GM23338 (cell line): ENCODE measurements at regions not wholly inside any gene's neighbourhood (a gene's known extent, or its start where the extent isn't known, plus 50 kb on each side); places are given as distances from the start of the nearest gene placed in this dataset.

Experiments
- ATAC-seq: fragments of 200-7000 bp; cut with Tn5 transposase; 3 replicates; pipeline ENCODE4 v1.9.1; 2020
- DNase-seq: peaks from one replicate; pipeline ENCODE4 v3.0.0-alpha.2; 2015; ENCODE audit warnings: low spot score
- H2AFZ ChIP-seq: fragments of 200-600 bp; sonication (generic); 2 replicates; pipeline ENCODE4 v1.8.0; 2016; ENCODE audit warnings: antibody characterized with exemption, mild to moderate bottlenecking, moderate library complexity
- H3F3A ChIP-seq: fragments of 200-600 bp; sonication (generic); replicated peaks from 2 replicates; pipeline ENCODE4 v1.8.0; 2017; ENCODE audit warnings: antibody characterized with exemption, mixed run types, low read depth
- H3K27ac ChIP-seq: fragments of 200-600 bp; sonication (generic); 2 replicates; pipeline ENCODE4 v1.6.1; 2016; ENCODE audit warnings: low read depth
- H3K27me3 ChIP-seq: fragments of 200-600 bp; sonication (generic); 2 replicates; pipeline ENCODE4 v1.8.0; 2016; ENCODE audit warnings: mild to moderate bottlenecking, mixed run types, moderate library complexity; ENCODE audit not compliant: insufficient read depth
- H3K36me3 ChIP-seq: fragments of 200-600 bp; sonication (generic); 2 replicates; pipeline ENCODE4 v1.8.0; 2016; ENCODE audit warnings: mild to moderate bottlenecking; ENCODE audit not compliant: insufficient read depth
- H3K4me1 ChIP-seq: fragments of 200-600 bp; sonication (generic); 2 replicates; pipeline ENCODE4 v1.8.0; 2016; ENCODE audit warnings: mild to moderate bottlenecking, moderate library complexity; ENCODE audit not compliant: insufficient read depth
- H3K4me2 ChIP-seq: fragments of 200-600 bp; sonication (generic); 2 replicates; pipeline ENCODE4 v1.7.1; 2017; ENCODE audit warnings: mixed run types
- H3K4me3 ChIP-seq: fragments of 200-600 bp; sonication (generic); 2 replicates; pipeline ENCODE4 v1.6.1; 2016; ENCODE audit warnings: mixed run types
- H3K79me2 ChIP-seq: fragments of 200-600 bp; sonication (generic); replicated peaks from 2 replicates; pipeline ENCODE4 v1.8.0; 2017; ENCODE audit warnings: mild to moderate bottlenecking; ENCODE audit not compliant: insufficient read depth
- H3K9me2 ChIP-seq: fragments of 200-600 bp; sonication (generic); 2 replicates; pipeline ENCODE4 v1.8.0; 2017; ENCODE audit not compliant: insufficient read depth
- H4K20me1 ChIP-seq: fragments of 200-600 bp; sonication (generic); replicated peaks from 2 replicates; pipeline ENCODE4 v1.8.0; 2017; ENCODE audit warnings: mild to moderate bottlenecking; ENCODE audit not compliant: insufficient read depth
- H3K27ac Mint-ChIP-seq: 2 replicates; pipeline ENCODE4 v1.8.0; 2020; ENCODE audit warnings: inconsistent platforms, mild to moderate bottlenecking, moderate library complexity, mixed read lengths
- H3K27me3 Mint-ChIP-seq: 3 replicates; pipeline ENCODE4 v1.8.0; 2022; ENCODE audit warnings: low read depth, mild to moderate bottlenecking, moderate library complexity, mixed read lengths, inconsistent platforms; ENCODE audit not compliant: insufficient read depth, poor library complexity
- H3K36me3 Mint-ChIP-seq: 3 replicates; pipeline ENCODE4 v1.8.0; 2021; ENCODE audit warnings: low read depth, mild to moderate bottlenecking, inconsistent platforms, moderate library complexity, mixed read lengths
- H3K4me1 Mint-ChIP-seq: 3 replicates; pipeline ENCODE4 v1.8.0; 2020; ENCODE audit warnings: mild to moderate bottlenecking, inconsistent platforms, mixed read lengths
- H3K4me3 Mint-ChIP-seq: 3 replicates; pipeline ENCODE4 v1.8.0; 2021; ENCODE audit warnings: moderate library complexity, mild to moderate bottlenecking, inconsistent platforms, mixed read lengths
- H3K9me3 Mint-ChIP-seq: 3 replicates; pipeline ENCODE4 v1.8.0; 2020; ENCODE audit warnings: moderate library complexity, mild to moderate bottlenecking, inconsistent platforms, mixed read lengths
- CREB1 ChIP-seq: fragments of 250-450 bp; sonication (Bioruptor Pico); IDR thresholded peaks from 2 replicates; pipeline ENCODE4 v1.5.0; 2020; ENCODE audit warnings: low read depth, mild to moderate bottlenecking, moderate library complexity
- EZH2 ChIP-seq: fragments of 200-600 bp; sonication (generic); IDR thresholded peaks from one replicate; pipeline ENCODE4 v1.8.0; 2017; ENCODE audit warnings: antibody characterized with exemption, mild to moderate bottlenecking, low read depth; ENCODE audit not compliant: unreplicated experiment
- NANOG ChIP-seq: IDR thresholded peaks from 2 replicates; pipeline ENCODE4 v1.6.1; 2016; ENCODE audit warnings: antibody characterized with exemption, borderline replicate concordance
- POLR2AphosphoS5 ChIP-seq: IDR thresholded peaks from 2 replicates; pipeline ENCODE4 v1.6.1; 2016; ENCODE audit warnings: antibody characterized with exemption, low read depth
- ZNF331 ChIP-seq: fragments of 250-450 bp; sonication (Bioruptor Pico); IDR thresholded peaks from 2 replicates; pipeline ENCODE4 v1.5.0; 2020; ENCODE audit warnings: low read depth, mild to moderate bottlenecking, moderate library complexity
- TF ChIP-seq, protein P1 (sequence below): IDR thresholded peaks from 2 replicates; pipeline ENCODE4 v1.6.1; 2016; ENCODE audit warnings: antibody characterized with exemption
- TF ChIP-seq, protein P2 (sequence below), 2 experiments: fragments of 200-600 bp in 1 of 2; sonication (generic) in 1 of 2; conservative IDR thresholded peaks; 2 replicates each; pipeline versions ENCODE4 v1.5.1 to v1.6.1; 2016 to 2017; ENCODE audit warnings: antibody characterized with exemption in 2 of 2, low read depth in 2 of 2, mild to moderate bottlenecking in 2 of 2, moderate library complexity in 1 of 2

GRCh38 chr2:65589667-65590066 is 157.3 kb upstream of the SPRED2 start:
- H3K27ac Mint-ChIP-seq: no peak overlapping the region
- no peak overlapping the region for H3K4me3 ChIP-seq
- H3K27ac ChIP-seq: no peak overlapping the region
- H3K36me3 ChIP-seq: no peaks in the 10 kb centered on the region
- no peaks in the 10 kb centered on the region for H3K27me3 ChIP-seq
- H2AFZ ChIP-seq: no peak overlapping the region
- H3F3A ChIP-seq: no peaks in the 10 kb centered on the region
- H3K36me3 Mint-ChIP-seq: no peaks in the 10 kb centered on the region
- H3K9me2 ChIP-seq: peaks cover 3% of the 10 kb centered on the region; the same call in 1 of the 2 replicates
- H3K9me3 Mint-ChIP-seq: no peaks in the 10 kb centered on the region; the same call in 2 of the 3 replicates
- no peak overlapping the region for H3K4me2 ChIP-seq
- no peak overlapping the region for H3K4me3 Mint-ChIP-seq
- H4K20me1 ChIP-seq: no peaks in the 10 kb centered on the region
- H3K4me1 ChIP-seq: no peaks in the 10 kb centered on the region
- no peak for DNase-seq
- H3K79me2 ChIP-seq: no peaks in the 10 kb centered on the region
- no peaks in the 10 kb centered on the region for H3K27me3 Mint-ChIP-seq
- ATAC-seq: peak; percentile 54
- no peak for TF ChIP-seq CREB1 (CRISPR knock-in tag)
- TF ChIP-seq, protein P1, sequence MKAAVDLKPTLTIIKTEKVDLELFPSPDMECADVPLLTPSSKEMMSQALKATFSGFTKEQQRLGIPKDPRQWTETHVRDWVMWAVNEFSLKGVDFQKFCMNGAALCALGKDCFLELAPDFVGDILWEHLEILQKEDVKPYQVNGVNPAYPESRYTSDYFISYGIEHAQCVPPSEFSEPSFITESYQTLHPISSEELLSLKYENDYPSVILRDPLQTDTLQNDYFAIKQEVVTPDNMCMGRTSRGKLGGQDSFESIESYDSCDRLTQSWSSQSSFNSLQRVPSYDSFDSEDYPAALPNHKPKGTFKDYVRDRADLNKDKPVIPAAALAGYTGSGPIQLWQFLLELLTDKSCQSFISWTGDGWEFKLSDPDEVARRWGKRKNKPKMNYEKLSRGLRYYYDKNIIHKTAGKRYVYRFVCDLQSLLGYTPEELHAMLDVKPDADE: no peak
- TF ChIP-seq, protein P2, sequence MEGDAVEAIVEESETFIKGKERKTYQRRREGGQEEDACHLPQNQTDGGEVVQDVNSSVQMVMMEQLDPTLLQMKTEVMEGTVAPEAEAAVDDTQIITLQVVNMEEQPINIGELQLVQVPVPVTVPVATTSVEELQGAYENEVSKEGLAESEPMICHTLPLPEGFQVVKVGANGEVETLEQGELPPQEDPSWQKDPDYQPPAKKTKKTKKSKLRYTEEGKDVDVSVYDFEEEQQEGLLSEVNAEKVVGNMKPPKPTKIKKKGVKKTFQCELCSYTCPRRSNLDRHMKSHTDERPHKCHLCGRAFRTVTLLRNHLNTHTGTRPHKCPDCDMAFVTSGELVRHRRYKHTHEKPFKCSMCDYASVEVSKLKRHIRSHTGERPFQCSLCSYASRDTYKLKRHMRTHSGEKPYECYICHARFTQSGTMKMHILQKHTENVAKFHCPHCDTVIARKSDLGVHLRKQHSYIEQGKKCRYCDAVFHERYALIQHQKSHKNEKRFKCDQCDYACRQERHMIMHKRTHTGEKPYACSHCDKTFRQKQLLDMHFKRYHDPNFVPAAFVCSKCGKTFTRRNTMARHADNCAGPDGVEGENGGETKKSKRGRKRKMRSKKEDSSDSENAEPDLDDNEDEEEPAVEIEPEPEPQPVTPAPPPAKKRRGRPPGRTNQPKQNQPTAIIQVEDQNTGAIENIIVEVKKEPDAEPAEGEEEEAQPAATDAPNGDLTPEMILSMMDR (conservative IDR thresholded peaks at IDR 0.05; ENCODE audit: low read depth in 2 of 2): no peak
- no peak for TF ChIP-seq EZH2
- no peak for TF ChIP-seq NANOG
- TF ChIP-seq POLR2AphosphoS5: no peak
- TF ChIP-seq ZNF331 (CRISPR knock-in tag): no peak
- no peaks in the 10 kb centered on the region for H3K4me1 Mint-ChIP-seq

DNA sequence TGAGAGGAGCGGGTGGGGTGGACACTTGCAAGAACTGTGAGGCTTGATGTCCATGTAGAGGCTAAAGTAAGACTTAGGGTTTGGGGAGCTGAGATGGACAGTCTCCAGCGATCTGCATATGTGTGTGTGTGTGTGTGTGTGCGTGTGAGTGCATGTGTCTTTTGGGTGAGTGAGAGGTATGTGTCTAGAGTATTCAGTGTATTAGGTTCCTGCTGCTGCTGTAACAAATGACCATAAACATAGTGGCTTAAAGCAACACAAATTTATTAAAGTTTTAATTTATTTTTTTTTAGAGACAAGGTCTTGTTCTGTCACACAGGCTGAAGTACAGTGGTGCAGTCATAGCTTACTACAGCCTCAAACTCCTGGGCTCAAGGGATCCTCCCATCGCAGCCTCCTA is 155.4 kb upstream of the SPRED2 start:
- peaks cover 3% of the 10 kb centered on the region; the same call in 1 of the 2 replicates for H3K9me2 ChIP-seq
- Mint-ChIP-seq H3K36me3 (no peaks in the 10 kb centered on the region), H3K27ac (no peak overlapping the region), H3K9me3 (no peaks in the 10 kb centered on the region), H3K4me1 (no peaks in the 10 kb centered on the region), H3K4me3 (no peak overlapping the region), H3K27me3 (no peaks in the 10 kb centered on the region)
- ATAC-seq (no peak), DNase-seq (no peak)
- no peaks in the 10 kb centered on the region for H3F3A ChIP-seq
- H4K20me1 ChIP-seq: no peaks in the 10 kb centered on the region
- no peaks in the 10 kb centered on the region for H3K36me3 ChIP-seq
- H3K27ac ChIP-seq: no peak overlapping the region
- no peak overlapping the region for H3K4me3 ChIP-seq
- TF ChIP-seq, protein P1: no peak
- no peak overlapping the region for H2AFZ ChIP-seq
- H3K4me1 ChIP-seq: no peaks in the 10 kb centered on the region
- H3K27me3 ChIP-seq: no peaks in the 10 kb centered on the region
- no peak overlapping the region for H3K4me2 ChIP-seq
- no peaks in the 10 kb centered on the region for H3K79me2 ChIP-seq
